ENCODE measurements at regions not wholly inside any gene's neighbourhood (a gene's known extent, or its start where the extent isn't known, plus 50 kb on each side); places are given as distances from the start of the nearest gene placed in this dataset.

DNA sequence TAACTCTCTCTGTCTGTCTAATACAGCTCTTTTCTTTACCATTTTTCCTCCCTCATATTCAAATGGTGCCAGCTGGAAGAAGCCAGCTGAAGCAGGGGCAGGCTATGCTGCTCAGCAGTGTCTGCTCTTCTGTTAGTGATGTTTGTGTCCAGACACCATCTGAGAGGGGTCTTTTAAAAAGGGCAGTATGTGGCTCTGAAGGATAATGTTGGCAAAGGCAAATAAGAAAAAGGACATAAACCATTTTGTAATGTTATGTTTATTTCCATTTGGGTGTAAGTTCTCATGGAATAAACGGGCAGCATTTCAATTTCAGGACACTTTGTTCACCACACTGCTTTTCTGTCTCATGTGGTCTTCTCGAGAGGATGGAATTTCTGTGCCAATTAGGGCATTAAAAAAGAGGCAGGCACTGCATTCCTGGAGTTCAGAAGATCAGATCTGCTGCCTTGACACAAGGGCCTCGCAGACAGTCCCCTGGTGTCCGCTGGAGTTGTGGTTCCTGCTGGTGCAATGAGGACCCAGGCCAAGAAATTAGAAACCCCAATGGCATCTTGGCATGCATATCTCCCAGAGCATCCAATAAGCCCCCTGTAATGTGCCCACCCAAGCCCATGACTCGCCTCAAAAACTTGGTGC lies 109.0 kb upstream of the ELMO1 start:
- TF ChIP-seq, protein P1, sequence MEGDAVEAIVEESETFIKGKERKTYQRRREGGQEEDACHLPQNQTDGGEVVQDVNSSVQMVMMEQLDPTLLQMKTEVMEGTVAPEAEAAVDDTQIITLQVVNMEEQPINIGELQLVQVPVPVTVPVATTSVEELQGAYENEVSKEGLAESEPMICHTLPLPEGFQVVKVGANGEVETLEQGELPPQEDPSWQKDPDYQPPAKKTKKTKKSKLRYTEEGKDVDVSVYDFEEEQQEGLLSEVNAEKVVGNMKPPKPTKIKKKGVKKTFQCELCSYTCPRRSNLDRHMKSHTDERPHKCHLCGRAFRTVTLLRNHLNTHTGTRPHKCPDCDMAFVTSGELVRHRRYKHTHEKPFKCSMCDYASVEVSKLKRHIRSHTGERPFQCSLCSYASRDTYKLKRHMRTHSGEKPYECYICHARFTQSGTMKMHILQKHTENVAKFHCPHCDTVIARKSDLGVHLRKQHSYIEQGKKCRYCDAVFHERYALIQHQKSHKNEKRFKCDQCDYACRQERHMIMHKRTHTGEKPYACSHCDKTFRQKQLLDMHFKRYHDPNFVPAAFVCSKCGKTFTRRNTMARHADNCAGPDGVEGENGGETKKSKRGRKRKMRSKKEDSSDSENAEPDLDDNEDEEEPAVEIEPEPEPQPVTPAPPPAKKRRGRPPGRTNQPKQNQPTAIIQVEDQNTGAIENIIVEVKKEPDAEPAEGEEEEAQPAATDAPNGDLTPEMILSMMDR (IDR thresholded peaks at IDR 0.05; ENCODE audit: low read depth, low read length), result no peak
- no peak for TF ChIP-seq EZH2phosphoT487 (IDR thresholded peaks at IDR 0.05; ENCODE audit: low read depth)
